Stimulated activated CD8-positive, alpha-beta memory T cell treated with anti-CD3 and anti-CD28 coated beads, Interleukin-15, amount 100 ng/mL, for 4 hours (primary cell): ENCODE measurements at regions not wholly inside any gene's neighbourhood (a gene's known extent, or its start where the extent isn't known, plus 50 kb on each side); places are given as distances from the start of the nearest gene placed in this dataset.
"Not testable (repeated sequence)": the region's sequence is repeated elsewhere in the genome, so short reads cannot be mapped to it uniquely, and the experiment has no call there.

ENCODE experiments used
- DNase-seq, 2 donors: peaks; one replicate each; pipeline ENCODE4 v3.0.0-alpha.2; 2020; ENCODE audit warnings: low read depth in 2 of 2

DNA sequence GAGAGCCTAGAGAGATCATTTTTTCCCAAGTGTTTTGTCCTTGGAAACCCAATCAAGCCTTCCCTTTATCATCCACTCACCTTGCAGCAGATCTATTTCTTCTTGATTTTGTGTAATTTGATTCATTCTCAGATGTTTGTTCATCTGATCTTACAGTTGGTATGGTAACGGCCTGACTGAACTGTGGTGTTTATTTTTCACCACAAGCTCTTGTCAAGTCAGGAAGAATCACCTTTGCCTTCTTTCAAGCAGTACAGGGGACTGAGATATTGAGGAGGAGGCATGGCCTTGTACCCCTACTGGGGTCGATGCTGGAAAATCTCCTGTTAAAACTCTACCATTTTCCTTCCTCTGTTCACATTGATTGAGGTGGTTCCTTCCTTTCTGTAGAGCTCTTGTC, 361.4 kb upstream of the CFAP20DC start:
- no peak for DNase-seq

DNA sequence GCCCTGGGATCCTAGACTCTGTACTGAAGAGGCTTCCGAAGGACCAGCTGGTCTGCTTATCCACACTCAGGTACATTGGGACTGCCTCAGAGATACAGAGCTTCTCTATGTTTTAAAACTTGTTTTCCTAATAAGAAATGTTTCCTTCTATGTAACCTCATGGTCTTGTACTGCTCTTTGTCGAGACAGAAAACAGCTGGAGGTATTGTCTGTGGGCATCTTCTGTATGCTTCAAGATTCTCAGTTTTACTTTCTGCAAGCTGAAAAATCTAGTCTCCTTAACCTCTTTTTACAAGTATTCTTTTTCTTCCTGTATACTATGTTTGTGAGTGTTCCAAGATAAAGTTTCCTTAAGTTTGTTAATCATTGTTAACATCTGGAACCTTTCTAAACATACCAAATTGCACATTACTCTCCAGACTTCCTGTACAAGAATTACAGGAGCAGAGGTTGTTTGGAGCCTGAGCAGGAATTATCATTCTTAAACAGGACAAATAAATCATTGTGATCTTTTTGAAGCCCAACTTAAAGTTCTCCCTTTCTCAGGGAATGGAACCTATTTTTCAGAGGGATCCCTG, 358.3 kb upstream of the CFAP20DC start:
- DNase-seq, result no peak

- no peak for DNase-seq
Observed at GRCh38 chr3:59407425-59407824, 357.6 kb upstream of the CFAP20DC start.

GRCh38 chr3:59406943-59407342, 357.1 kb upstream of the CFAP20DC start:
- no peak for DNase-seq

DNA sequence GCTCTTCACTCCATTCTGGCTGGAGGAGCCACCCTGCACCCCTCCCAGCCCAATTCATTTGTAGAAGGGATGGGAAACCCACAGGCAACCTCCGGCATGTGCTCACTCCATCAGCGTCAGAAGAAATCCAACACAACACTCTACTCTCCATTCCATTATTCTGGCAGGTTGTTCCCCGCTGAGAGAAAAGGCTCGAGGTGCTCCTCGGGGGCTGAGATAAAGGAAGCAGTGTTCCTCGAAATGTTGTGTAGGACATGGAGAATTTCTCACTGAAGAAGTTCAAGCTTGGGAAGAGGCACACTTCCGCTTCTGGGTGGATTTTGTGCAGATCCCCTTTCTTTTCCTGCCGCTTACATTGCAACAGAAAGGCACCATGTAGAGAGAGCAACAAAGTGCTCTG, 355.0 kb upstream of the CFAP20DC start:
- DNase-seq, result no peak

DNA sequence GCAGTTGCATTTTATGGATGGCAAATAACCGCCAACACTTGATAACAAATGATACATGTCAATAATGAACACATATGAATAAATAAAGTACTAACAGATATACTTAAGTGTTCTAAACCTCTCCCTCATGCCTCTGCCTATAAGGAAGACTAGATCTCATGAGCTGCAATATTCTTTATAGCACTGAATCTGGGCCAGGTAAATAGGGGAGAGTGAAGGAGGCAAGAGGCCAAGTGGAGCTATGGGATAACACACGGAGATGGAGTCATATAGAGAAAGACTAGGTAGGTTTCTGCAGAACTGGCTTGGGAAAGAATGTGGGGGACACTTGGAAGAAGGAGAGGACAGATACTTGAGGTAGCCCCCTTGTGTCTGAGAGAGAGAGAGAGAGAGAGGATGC, 354.2 kb upstream of the CFAP20DC start:
- no peak for DNase-seq

DNA sequence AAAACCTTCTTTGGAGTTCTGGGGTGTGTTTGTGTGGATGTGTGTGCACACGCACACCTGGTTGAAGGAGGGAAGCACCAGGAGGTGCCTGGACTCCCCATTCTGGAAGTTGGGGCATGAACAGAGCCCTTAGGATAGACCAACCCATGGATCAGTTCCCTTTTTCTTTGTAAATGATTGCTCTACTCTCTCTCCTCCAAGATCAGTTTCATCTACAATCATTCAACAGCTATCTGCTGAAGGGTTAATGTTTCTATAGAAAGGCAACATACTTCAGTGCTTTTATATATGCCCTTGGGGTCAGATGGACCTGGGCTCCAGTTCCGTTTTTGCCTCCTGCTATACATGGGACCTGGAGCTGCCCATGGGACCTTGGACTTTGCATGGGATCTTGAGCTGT, 352.1 kb upstream of the CFAP20DC start:
- no peak for DNase-seq

GRCh38 chr3:59392116-59392515, 342.3 kb upstream of the CFAP20DC start:
- DNase-seq, result no peak

GRCh38 chr3:59391131-59391530, 341.3 kb upstream of the CFAP20DC start:
- no peak for DNase-seq

DNA sequence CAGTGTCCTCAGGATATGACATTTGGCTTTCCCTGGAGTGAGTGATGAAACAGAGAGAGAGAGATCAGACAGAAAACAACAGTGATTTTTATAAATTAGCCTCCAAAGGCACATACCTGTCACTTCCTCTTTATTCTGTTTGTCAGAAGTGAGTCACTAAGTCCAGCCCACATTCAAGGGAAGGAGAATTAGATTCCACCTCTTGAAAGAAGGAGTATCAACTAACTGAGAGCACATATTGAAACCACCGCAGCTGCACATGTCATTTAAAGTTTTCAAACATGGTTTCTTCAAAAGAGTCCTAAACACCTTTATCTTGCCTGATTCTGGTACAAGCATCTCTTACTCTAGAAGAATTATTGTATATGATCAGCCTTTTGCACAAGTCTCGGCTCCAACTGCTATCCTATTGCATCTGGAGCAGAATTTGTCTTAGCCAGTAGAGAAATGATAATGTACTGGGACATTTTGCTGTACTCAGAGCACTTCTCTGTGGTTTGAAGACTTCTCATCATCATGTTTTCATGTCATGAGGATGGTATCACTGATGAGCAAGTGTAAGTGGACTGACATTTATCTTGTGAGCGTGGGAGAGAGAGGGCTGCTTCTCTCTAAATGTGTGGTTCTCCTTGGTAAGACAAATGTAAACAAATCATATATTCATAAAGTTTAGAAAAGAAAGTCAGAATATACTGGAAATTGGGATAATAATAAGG, 338.9 kb upstream of the CFAP20DC start:
- DNase-seq, result no peak

- no peak for DNase-seq
Observed at GRCh38 chr3:59386165-59386564, 336.3 kb upstream of the CFAP20DC start.

- DNase-seq, result no peak
Observed at GRCh38 chr3:59385547-59385946, 335.7 kb upstream of the CFAP20DC start.

DNA sequence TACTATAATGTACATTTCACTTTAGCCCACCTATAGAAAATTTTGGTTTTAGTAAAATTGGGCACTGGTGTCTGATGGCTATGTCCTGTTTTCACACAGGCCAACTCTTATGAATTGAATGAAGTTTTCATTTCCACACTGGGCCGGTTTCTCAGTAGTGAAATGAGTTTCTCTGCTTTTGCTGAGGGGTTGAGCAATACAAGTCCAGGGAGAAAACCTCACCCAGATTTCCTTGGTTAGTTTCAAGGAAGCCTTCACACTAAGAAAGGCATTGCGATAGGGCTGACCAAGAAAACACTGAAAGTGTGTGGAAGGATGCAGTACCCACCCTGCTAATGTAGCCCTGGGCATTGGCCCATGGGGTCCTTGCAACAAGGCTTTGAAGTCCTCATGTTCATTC, 331.5 kb upstream of the CFAP20DC start:
- DNase-seq, result no peak

DNA sequence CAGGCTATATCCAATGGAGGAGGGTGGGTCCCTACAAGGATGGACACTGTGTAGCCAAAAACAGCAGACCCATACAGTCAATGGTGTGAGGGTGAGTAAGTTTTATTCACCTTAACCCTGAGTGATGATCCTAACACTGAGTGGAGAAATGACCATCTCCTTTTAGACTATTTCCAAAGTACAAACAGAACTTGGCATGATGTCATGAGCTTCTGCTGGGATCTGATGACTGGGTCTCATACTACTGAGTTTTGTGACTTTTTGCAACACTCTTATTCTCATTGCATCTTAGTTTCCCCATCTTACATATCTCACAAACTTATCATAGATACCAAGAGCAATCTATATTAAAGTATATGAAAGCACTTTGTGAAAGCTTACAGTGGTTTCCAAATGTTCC, 330.3 kb upstream of the CFAP20DC start:
- no peak for DNase-seq

DNA sequence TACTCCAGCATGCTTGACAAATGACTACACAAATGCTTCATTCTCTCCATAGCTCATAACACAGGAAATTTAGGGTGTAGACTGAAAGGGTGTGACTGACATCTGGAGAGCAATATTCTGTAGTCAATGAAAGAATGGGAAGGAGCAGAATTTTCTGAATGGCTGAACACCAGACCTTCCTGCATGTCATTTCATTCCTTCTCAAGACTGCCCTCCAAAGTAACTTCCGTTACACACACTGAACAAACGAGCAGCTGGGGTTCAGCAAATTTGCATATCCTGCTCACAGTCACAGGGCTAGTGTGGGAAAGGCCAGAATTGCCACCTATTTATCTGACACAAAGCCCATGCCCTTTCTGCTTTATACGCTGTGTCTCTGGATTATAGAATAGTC, 325.0 kb upstream of the CFAP20DC start:
- no peak for DNase-seq

- no peak for DNase-seq
Observed at GRCh38 chr3:59374091-59374817, 324.4 kb upstream of the CFAP20DC start.

GRCh38 chr3:59372346-59372745, 322.5 kb upstream of the CFAP20DC start:
- no peak for DNase-seq

GRCh38 chr3:59368900-59369675, 319.3 kb upstream of the CFAP20DC start:
- no peak for DNase-seq

DNA sequence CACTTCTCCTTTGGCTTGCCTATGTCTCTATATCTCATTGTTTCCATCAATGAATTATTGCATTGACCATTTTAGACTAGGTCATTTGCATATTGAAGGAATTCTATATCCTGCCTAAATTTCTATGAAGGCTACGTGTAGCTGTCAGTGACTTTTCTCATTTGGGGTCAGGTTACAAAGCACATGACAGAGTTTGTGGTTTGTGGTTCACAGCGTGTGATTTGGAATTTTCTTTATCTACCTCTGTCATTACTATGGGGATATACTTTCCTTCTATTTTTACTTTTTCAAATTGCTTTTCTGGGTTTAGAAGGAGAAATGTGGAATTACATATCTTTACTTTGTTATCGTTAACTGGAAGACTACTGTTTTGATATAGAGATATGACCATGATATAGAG, 317.3 kb upstream of the CFAP20DC start:
- DNase-seq, result no peak

DNA sequence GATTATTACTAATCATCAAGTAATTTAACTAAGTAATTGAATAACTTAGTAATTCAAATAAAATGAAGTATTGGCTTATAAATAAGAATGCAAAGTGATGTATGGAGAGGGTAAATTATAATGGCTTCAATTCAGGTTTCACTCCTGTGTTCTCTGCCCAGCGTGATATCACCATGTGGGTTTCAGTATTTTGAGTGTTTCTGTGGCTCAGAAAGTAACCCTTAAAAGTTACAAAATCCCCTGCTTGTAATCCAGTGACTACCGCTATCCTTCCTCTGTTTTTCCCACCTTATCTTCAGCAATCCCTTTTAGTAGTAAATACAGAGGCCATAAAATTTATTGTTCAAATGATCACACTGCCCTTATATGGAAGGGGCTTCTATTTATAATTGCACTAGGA, 316.4 kb upstream of the CFAP20DC start:
- no peak for DNase-seq

GRCh38 chr3:59364496-59364895, 314.7 kb upstream of the CFAP20DC start:
- no peak for DNase-seq

DNA sequence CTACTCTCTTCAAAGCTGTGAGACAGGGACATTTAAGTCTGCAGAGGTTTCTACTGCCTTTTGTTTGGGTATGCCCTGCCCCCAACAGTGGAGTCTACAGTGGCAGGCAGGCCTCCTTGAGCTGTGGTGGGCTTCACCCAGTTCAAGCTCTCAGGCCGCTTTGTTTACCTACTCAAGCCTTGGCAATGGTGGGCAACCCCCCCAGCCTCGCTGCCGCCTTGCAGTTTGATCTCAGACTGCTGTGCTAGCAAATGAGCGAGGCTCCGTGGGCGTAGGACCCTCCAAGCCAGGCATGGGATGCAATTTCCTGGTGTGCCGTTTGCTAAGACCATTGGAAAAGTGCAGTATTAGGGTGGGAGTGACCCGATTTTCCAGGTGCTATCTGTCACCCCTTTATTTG, 310.5 kb upstream of the CFAP20DC start:
- DNase-seq, result not testable (repeated sequence)
